ENCODE measurements at regions not wholly inside any gene's neighbourhood (a gene's known extent, or its start where the extent isn't known, plus 50 kb on each side); places are given as distances from the start of the nearest gene placed in this dataset.
A peak's percentile ranks its signal among the peaks of the same experiment; 100 is the strongest.
"Not testable (repeated sequence)": the region's sequence is repeated elsewhere in the genome, so short reads cannot be mapped to it uniquely, and the experiment has no call there.

DNA sequence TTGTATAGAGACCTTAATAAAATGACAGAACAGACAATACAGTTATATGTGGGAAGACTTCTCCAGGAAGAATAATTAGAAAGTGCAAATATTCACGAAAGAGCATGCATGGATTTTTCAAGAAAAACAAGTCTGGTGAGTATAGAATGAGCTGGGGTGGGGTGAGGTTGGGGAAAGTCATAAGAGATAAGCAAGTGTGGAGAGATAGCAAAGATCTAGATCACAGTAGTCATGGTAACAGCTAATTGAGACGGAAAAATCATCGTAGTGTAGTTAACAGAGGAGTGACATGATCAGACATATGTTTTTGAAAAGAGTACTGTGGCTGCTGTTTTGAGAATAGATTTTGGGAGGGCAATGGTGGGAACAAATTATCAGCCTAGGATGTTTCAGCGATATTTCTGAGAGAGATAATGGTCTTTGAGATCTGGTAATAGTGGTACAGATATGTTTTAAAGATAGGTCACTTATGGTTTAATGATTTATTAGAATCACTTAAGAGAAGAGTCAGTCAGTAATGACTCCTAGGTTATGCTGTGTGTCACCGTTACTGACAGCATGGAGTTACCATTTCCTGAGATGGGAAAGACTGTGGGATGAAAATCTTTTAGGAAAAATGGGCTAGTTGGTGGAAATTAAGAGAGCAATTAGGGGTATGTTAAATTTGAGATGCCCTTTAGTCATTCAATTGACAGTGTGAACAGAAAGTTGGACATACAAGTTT, 248.5 kb upstream of the SLC8A1 start:
- peak; percentile 8 for DNase-seq (ENCODE audit: low read depth)
- no peak for TF ChIP-seq CTCF (IDR thresholded peaks at IDR 0.05; ENCODE audit: insufficient read depth, low read depth, low read length, missing control alignments)
- no peak overlapping the region for H3K4me3 ChIP-seq (ENCODE audit: low read length)

DNA sequence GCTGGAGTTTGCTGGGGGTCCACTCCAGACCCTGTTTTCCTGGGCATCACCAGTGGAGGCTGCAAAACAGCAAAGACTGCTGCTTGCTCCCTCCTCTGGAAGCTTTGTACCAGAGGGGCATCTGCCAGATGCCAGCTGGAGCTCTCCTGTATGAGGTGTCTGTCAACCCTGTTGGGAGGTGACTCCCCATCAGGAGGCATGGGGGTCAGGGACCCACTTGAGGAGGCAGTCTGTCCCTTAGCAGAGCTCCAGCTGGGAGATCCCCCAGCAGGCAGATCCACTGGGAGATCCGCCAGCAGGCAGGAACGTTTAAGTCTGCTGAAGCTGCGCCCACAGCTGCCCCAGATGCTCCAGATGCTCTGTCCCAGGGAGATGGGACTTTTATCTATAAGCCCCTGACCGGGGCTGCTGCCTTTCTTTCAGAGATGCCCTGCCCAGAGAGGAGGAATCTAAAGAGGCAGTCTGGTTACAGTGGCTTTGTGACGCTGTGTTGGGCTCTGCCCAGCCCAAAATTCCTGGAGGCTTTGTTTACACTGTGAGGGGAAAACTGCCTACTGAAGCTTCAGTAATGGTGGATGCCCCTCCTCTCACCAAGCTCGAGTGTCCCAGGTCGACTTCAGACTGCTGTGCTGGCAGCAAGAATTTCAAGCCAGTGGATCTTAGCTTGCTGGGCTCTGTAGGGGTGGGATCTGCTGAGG, 260.5 kb upstream of the SLC8A1 start:
- H3K4me3 ChIP-seq (ENCODE audit: low read length); DNase-seq (ENCODE audit: low read depth): not testable (repeated sequence)

DNA sequence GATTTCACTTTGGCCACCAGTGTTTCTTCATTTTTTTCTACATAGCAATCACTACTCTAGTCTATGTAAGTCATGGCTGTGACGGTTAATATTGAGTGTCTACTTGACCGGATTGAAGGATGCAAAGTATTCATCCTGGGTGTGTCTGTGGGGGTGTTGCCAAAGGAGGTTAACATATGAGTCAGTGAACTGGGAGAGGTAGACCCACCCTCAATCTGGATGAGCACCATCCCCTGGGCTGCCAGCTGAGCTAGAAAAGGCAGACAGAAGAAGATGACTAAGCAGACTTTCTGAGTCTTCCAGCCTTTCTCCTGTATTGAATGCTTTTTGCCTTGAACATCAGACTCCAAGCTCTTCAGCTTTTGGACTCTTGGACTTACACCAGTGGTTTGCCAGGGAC, 265.0 kb upstream of the SLC8A1 start:
- TF ChIP-seq CTCF (IDR thresholded peaks at IDR 0.05; ENCODE audit: insufficient read depth, low read depth, low read length, missing control alignments): no peak
- DNase-seq (ENCODE audit: low read depth): peak; percentile 96
- no peak overlapping the region for H3K4me3 ChIP-seq (ENCODE audit: low read length)

DNA sequence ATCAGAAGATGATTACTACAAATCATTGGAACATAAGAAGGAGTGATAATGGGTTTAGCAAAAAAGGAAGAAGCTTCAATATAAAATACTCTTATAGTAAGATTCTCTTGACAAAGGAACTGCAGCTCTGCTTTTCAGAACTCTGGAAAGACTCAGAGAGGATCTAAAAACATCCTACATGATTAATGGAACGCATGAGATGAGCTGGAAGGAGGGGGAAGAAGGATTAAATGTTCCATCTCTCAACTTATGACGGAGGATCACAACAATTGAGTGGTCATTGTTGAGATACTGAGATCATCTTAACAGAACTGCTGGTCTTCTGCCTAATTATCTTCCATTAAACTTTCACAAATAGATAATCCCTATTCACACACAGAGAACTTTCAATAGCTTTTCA, 267.5 kb upstream of the SLC8A1 start:
- no peak for DNase-seq (ENCODE audit: low read depth)
- TF ChIP-seq CTCF (IDR thresholded peaks at IDR 0.05; ENCODE audit: insufficient read depth, low read depth, low read length, missing control alignments): no peak
- no peak overlapping the region for H3K4me3 ChIP-seq (ENCODE audit: low read length)

DNA sequence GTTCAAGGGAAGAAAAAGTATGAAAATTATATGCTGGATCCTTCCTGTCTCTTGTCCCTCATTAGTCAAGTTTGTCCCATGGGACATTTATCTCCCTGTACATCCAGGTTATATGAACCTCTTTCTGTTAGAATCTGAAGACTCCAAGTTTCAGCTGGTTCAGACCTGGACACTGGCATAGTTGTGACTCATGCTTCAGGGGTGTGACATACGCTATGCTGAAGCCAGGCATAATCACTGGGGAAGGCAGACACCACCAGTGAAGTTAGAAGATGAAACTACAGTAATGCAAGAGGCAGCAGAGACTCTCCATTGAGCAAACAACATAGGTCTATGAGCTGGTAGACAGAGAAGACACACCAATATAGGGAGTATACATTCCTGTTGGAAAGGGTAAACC, 269.7 kb upstream of the SLC8A1 start:
- peak; percentile 76 for DNase-seq (ENCODE audit: low read depth)
- H3K4me3 ChIP-seq (ENCODE audit: low read length): no peak overlapping the region
- TF ChIP-seq CTCF (IDR thresholded peaks at IDR 0.05; ENCODE audit: insufficient read depth, low read depth, low read length, missing control alignments): no peak

GRCh38 chr2:40723194-40723593, 271.3 kb upstream of the SLC8A1 start:
- no peak for TF ChIP-seq CTCF (IDR thresholded peaks at IDR 0.05; ENCODE audit: insufficient read depth, low read depth, low read length, missing control alignments)
- no peak overlapping the region for H3K4me3 ChIP-seq (ENCODE audit: low read length)
- DNase-seq (ENCODE audit: low read depth): no peak

- no peak for TF ChIP-seq CTCF (IDR thresholded peaks at IDR 0.05; ENCODE audit: insufficient read depth, low read depth, low read length, missing control alignments)
- DNase-seq (ENCODE audit: low read depth): no peak
- H3K4me3 ChIP-seq (ENCODE audit: low read length): no peak overlapping the region
Measured at GRCh38 chr2:40725040-40725439, 273.1 kb upstream of the SLC8A1 start.
